ENCODE measurements at regions not wholly inside any gene's neighbourhood (a gene's known extent, or its start where the extent isn't known, plus 50 kb on each side); places are given as distances from the start of the nearest gene placed in this dataset.
"Not testable (repeated sequence)": the region's sequence is repeated elsewhere in the genome, so short reads cannot be mapped to it uniquely, and the experiment has no call there.

GRCh38 chr7:126057979-126058378, 1128.4 kb upstream of the POT1 start:
- Histone ChIP-seq H3K4me1 (ENCODE audit: control insufficient read depth, insufficient read depth, low read length) (no peaks in the 10 kb centered on the region), H3K4me2 (ENCODE audit: low read length) (no peak overlapping the region), H3K9me3 (replicated peaks; ENCODE audit: low read length) (no peaks in the 10 kb centered on the region), H3K27me3 (ENCODE audit: control insufficient read depth, insufficient read depth, low read length) (no peaks in the 10 kb centered on the region), H3K4me3 (ENCODE audit: low read length) (no peak overlapping the region), H3K36me3 (ENCODE audit: insufficient read depth, low read length) (no peaks in the 10 kb centered on the region), H3K9ac (ENCODE audit: low read depth, low read length) (no peak overlapping the region)

DNA sequence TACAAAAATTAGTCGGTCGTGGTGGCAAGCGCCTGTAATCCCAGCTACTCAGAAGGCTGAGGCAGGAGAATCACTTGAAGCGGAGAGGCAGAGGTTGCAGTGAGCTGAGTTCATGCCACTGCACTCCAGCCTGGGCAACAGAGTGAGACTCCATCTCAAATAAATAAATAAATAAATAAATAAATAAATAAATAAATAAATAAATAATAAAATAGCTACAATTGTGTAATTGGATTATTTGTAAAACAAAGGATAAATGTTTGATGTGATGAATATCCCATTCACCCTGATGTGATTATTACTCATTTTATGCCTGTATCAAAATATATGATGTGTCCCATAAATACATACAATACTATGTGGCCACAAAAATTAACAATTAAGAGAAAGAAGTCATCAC, 1127.0 kb upstream of the POT1 start:
- H3K9ac ChIP-seq (ENCODE audit: low read depth, low read length); H3K4me3 ChIP-seq (ENCODE audit: low read length); H3K9me3 ChIP-seq (replicated peaks; ENCODE audit: low read length); H3K27me3 ChIP-seq (ENCODE audit: control insufficient read depth, insufficient read depth, low read length); H3K4me2 ChIP-seq (ENCODE audit: low read length); H3K36me3 ChIP-seq (ENCODE audit: insufficient read depth, low read length); H3K4me1 ChIP-seq (ENCODE audit: control insufficient read depth, insufficient read depth, low read length): not testable (repeated sequence)

DNA sequence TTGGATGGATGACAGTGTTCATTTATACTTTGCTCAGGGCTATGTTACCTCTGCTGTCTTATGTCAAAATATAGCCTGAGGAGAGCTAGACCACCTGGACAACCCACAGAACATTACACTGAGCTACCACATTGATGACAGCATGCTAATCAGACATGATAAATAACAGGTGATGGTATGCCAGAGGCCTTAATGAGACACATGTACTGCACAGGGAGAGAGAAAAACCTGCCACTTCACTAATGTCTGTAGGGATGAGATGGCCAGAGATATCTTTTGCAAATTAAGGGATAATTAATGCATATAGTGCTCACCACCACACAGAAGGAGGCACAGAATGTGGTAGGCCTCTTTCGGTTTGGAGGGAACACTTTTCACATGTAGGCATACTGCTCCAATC, 1122.6 kb upstream of the POT1 start:
- no peaks in the 10 kb centered on the region for H3K27me3 ChIP-seq (ENCODE audit: control insufficient read depth, insufficient read depth, low read length)
- no peaks in the 10 kb centered on the region for H3K4me1 ChIP-seq (ENCODE audit: control insufficient read depth, insufficient read depth, low read length)
- no peaks in the 10 kb centered on the region for H3K9me3 ChIP-seq (replicated peaks; ENCODE audit: low read length)
- no peak overlapping the region for H3K4me2 ChIP-seq (ENCODE audit: low read length)
- H3K4me3 ChIP-seq (ENCODE audit: low read length) = no peak overlapping the region
- H3K9ac ChIP-seq (ENCODE audit: low read depth, low read length) = no peak overlapping the region
- no peaks in the 10 kb centered on the region for H3K36me3 ChIP-seq (ENCODE audit: insufficient read depth, low read length)

DNA sequence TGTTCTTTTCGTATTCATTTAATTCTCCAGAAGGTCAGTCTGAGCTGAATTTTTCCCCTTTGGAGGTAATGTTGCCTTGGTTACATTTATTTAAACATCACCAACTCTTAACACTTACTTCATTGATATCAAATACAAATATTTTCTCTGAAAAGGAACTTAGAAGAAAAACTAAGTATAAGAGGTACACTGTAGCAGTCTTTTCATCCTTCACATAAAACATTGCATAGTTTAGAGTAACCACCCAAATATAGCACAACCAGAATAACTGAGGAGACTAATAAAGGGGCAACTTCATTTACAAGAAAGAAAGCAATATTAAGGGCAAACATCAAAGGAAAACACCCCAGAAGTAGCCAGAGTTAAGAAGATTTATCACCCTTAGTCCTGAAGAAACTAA, 1115.0 kb upstream of the POT1 start:
- Histone ChIP-seq H3K4me3 (ENCODE audit: low read length) (no peak overlapping the region), H3K36me3 (ENCODE audit: insufficient read depth, low read length) (no peaks in the 10 kb centered on the region), H3K4me2 (ENCODE audit: low read length) (no peak overlapping the region), H3K9ac (ENCODE audit: low read depth, low read length) (no peak overlapping the region), H3K9me3 (replicated peaks; ENCODE audit: low read length) (no peaks in the 10 kb centered on the region), H3K4me1 (ENCODE audit: control insufficient read depth, insufficient read depth, low read length) (no peaks in the 10 kb centered on the region), H3K27me3 (ENCODE audit: control insufficient read depth, insufficient read depth, low read length) (no peaks in the 10 kb centered on the region)

GRCh38 chr7:126041472-126041871, 1111.8 kb upstream of the POT1 start:
- Histone ChIP-seq H3K4me1 (ENCODE audit: control insufficient read depth, insufficient read depth, low read length) (no peaks in the 10 kb centered on the region), H3K4me3 (ENCODE audit: low read length) (no peak overlapping the region), H3K36me3 (ENCODE audit: insufficient read depth, low read length) (no peaks in the 10 kb centered on the region), H3K27me3 (ENCODE audit: control insufficient read depth, insufficient read depth, low read length) (no peaks in the 10 kb centered on the region), H3K4me2 (ENCODE audit: low read length) (no peak overlapping the region), H3K9me3 (replicated peaks; ENCODE audit: low read length) (no peaks in the 10 kb centered on the region), H3K9ac (ENCODE audit: low read depth, low read length) (no peak overlapping the region)

DNA sequence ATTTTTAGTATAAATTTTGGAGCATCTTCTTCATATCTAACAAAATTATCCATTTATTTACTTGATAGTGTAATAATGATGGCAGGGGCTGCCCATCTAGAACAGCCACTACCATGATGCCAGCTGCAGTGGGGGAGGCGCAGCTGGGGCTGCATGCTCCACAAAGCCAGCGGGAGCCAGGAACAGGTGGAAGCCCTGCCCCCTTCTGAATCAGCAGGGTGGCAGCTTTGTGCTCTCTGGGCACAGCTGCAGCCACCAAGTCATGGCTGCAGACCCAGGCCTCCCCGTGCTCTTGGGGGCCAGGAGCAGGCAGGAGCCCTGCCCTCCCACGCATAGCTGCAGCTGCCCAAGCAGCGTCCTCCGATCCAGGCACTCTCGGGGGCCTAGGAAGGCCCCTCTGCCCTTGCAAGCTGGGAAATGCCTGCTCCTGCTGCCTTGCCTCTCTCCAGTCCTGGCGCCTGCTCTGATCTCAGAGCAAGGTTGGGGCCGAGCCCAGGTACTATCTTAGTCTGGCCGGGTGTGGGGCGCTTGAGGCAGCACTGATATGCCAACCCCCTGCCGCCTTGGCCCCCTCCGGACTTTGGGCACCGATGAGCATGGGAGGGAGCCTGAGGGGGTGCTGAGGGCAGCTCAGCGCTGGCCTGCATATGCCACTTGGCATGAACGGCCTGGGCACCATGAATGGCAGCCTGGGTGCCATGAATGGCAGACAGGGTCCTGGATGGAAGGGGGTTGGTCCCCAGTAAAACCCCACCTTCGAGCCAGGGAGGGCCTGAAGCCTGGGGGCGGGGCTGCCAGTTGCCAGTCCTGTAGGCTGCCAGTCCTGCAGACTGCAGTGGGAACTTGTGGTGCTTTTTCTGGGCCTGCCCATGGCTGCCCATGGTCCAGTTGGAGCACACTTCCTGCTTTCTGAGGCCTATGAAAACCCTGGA, 1110.8 kb upstream of the POT1 start:
- Histone ChIP-seq H3K9ac (ENCODE audit: low read depth, low read length) (no peak overlapping the region), H3K36me3 (ENCODE audit: insufficient read depth, low read length) (no peaks in the 10 kb centered on the region), H3K27me3 (ENCODE audit: control insufficient read depth, insufficient read depth, low read length) (no peaks in the 10 kb centered on the region), H3K4me1 (ENCODE audit: control insufficient read depth, insufficient read depth, low read length) (no peaks in the 10 kb centered on the region), H3K4me3 (ENCODE audit: low read length) (no peak overlapping the region), H3K4me2 (ENCODE audit: low read length) (no peak overlapping the region), H3K9me3 (replicated peaks; ENCODE audit: low read length) (no peaks in the 10 kb centered on the region)

- H3K9me3 ChIP-seq (replicated peaks; ENCODE audit: low read length) = no peaks in the 10 kb centered on the region
- H3K4me1 ChIP-seq (ENCODE audit: control insufficient read depth, insufficient read depth, low read length) = no peaks in the 10 kb centered on the region
- H3K4me3 ChIP-seq (ENCODE audit: low read length) = no peak overlapping the region
- no peak overlapping the region for H3K9ac ChIP-seq (ENCODE audit: low read depth, low read length)
- H3K4me2 ChIP-seq (ENCODE audit: low read length) = no peak overlapping the region
- no peaks in the 10 kb centered on the region for H3K27me3 ChIP-seq (ENCODE audit: control insufficient read depth, insufficient read depth, low read length)
- H3K36me3 ChIP-seq (ENCODE audit: insufficient read depth, low read length) = no peaks in the 10 kb centered on the region
These were observed 1096.9 kb upstream of the POT1 start for GRCh38 chr7:126026421-126027088.

DNA sequence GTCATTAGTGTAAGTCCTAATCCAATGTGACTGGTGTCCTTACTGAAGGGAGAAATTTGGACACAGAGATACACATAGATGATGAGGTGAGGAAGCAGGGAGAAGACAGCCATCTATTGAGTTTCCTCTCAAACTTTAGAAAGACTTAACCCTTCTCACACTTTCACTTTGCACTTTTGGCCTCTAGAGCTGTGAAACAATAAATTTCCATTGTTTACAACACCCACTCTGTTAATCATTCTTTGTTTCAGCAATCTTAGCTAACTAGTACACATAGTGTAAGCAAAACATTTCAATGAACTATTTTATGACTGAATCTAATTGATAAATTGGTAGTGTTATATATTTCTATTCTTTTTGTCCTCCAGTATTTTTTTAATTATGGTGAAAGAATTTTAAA, 1092.8 kb upstream of the POT1 start:
- Histone ChIP-seq H3K36me3 (ENCODE audit: insufficient read depth, low read length) (no peaks in the 10 kb centered on the region), H3K9me3 (replicated peaks; ENCODE audit: low read length) (no peaks in the 10 kb centered on the region), H3K27me3 (ENCODE audit: control insufficient read depth, insufficient read depth, low read length) (no peaks in the 10 kb centered on the region), H3K9ac (ENCODE audit: low read depth, low read length) (no peak overlapping the region), H3K4me2 (ENCODE audit: low read length) (no peak overlapping the region), H3K4me1 (ENCODE audit: control insufficient read depth, insufficient read depth, low read length) (no peaks in the 10 kb centered on the region), H3K4me3 (ENCODE audit: low read length) (no peak overlapping the region)

- Histone ChIP-seq H3K4me3 (ENCODE audit: low read length) (no peak overlapping the region), H3K36me3 (ENCODE audit: insufficient read depth, low read length) (no peaks in the 10 kb centered on the region), H3K4me2 (ENCODE audit: low read length) (no peak overlapping the region), H3K9me3 (replicated peaks; ENCODE audit: low read length) (no peaks in the 10 kb centered on the region), H3K27me3 (ENCODE audit: control insufficient read depth, insufficient read depth, low read length) (no peaks in the 10 kb centered on the region), H3K9ac (ENCODE audit: low read depth, low read length) (no peak overlapping the region), H3K4me1 (ENCODE audit: control insufficient read depth, insufficient read depth, low read length) (no peaks in the 10 kb centered on the region)
These were observed 1087.1 kb upstream of the POT1 start for GRCh38 chr7:126016722-126017121.

GRCh38 chr7:126005064-126005463, 1075.4 kb upstream of the POT1 start:
- no peak overlapping the region for H3K4me2 ChIP-seq (ENCODE audit: low read length)
- H3K9ac ChIP-seq (ENCODE audit: low read depth, low read length) = no peak overlapping the region
- H3K4me3 ChIP-seq (ENCODE audit: low read length) = no peak overlapping the region
- no peaks in the 10 kb centered on the region for H3K36me3 ChIP-seq (ENCODE audit: insufficient read depth, low read length)
- H3K4me1 ChIP-seq (ENCODE audit: control insufficient read depth, insufficient read depth, low read length) = no peaks in the 10 kb centered on the region
- no peaks in the 10 kb centered on the region for H3K9me3 ChIP-seq (replicated peaks; ENCODE audit: low read length)
- H3K27me3 ChIP-seq (ENCODE audit: control insufficient read depth, insufficient read depth, low read length) = no peaks in the 10 kb centered on the region

DNA sequence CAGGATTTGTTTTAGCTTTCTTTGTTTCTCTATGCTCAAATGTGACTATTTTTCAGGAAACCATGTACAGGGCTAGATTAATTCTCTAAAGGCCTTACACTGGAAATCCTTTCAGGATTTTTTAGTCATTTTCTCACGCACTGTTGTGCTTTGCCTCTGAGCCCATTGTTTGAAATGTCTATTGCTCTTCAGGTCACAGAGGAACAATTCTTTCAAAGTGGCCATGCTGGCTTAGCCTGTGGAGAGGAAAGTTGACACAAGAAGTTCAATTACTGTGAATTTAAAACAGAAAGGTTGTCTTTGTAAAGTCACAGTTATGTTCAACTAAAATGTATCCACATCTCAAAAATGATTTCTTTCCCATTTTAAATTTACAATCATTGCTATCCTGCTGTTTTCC, 1071.7 kb upstream of the POT1 start:
- Histone ChIP-seq H3K9me3 (replicated peaks; ENCODE audit: low read length) (no peaks in the 10 kb centered on the region), H3K4me3 (ENCODE audit: low read length) (no peak overlapping the region), H3K4me2 (ENCODE audit: low read length) (no peak overlapping the region), H3K36me3 (ENCODE audit: insufficient read depth, low read length) (no peaks in the 10 kb centered on the region), H3K9ac (ENCODE audit: low read depth, low read length) (no peak overlapping the region), H3K27me3 (ENCODE audit: control insufficient read depth, insufficient read depth, low read length) (no peaks in the 10 kb centered on the region), H3K4me1 (ENCODE audit: control insufficient read depth, insufficient read depth, low read length) (no peaks in the 10 kb centered on the region)

DNA sequence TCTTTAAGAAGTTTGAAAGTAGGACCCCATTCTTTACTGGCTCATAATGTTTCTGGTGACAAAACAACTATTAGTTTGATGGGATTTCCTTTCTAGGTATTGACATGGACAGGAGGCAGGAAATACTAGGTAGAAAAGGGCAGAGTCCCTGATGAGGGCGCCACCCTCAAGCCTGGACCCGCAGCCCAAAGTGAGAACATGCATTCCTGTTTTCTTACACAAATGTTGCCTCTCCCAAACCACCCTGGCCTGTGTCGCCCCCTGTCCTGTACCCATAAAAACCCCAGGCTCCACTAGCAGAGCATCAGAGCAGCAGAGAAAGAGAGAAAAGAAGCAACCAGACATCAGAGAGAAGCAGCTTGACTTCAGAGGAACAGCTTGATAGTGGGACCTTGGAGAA, 1055.2 kb upstream of the POT1 start:
- Histone ChIP-seq H3K4me2 (ENCODE audit: low read length) (no peak overlapping the region), H3K4me1 (ENCODE audit: control insufficient read depth, insufficient read depth, low read length) (no peaks in the 10 kb centered on the region), H3K36me3 (ENCODE audit: insufficient read depth, low read length) (no peaks in the 10 kb centered on the region), H3K27me3 (ENCODE audit: control insufficient read depth, insufficient read depth, low read length) (no peaks in the 10 kb centered on the region), H3K9ac (ENCODE audit: low read depth, low read length) (no peak overlapping the region), H3K9me3 (replicated peaks; ENCODE audit: low read length) (peaks cover 4% of the 10 kb centered on the region), H3K4me3 (ENCODE audit: low read length) (no peak overlapping the region)

Data from skeletal muscle satellite cell (primary cell).